C4-2B (cell line): ENCODE measurements at regions not wholly inside any gene's neighbourhood (a gene's known extent, or its start where the extent isn't known, plus 50 kb on each side); places are given as distances from the start of the nearest gene placed in this dataset.

ENCODE experiments used
- ZFX ChIP-seq: fragments of 450-650 bp; IDR thresholded peaks from 2 replicates; pipeline ENCODE4 v1.6.1; 2017
- TF ChIP-seq, protein P1 (sequence below): fragments of 450-650 bp; conservative IDR thresholded peaks from 2 replicates; pipeline ENCODE4 v1.5.1; 2017; ENCODE audit warnings: mild to moderate bottlenecking

DNA sequence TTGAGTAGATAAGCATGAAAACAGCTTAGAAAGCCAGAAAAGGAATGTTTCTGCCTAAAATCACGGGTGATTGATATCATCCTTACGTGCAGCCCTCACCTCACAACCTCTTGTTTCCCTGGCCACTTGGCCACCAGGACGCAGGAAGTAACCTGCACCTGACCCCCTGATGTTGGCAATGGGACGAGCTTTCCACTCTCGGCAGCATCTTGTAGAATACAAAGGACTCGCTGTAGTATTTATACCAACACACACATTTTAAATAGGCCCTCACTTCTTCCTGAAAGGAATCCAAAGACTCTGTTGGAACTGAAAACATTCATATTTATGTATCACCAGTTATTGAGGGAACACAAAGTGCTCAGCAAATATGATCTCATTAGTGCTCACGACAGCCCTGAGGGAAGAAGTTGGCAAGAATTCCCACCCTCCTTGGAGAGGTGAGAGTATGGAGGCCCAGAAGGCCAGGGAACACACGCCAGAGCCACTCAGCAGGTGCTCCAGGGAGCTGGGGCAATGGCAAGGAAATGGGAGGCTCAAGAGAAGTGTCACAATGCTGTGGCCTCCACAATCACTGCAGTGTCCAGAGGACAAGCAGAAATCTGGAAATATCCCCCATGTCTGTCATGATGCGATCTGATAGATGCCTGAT lies 103.3 kb upstream of the KIT start:
- TF ChIP-seq, protein P1, sequence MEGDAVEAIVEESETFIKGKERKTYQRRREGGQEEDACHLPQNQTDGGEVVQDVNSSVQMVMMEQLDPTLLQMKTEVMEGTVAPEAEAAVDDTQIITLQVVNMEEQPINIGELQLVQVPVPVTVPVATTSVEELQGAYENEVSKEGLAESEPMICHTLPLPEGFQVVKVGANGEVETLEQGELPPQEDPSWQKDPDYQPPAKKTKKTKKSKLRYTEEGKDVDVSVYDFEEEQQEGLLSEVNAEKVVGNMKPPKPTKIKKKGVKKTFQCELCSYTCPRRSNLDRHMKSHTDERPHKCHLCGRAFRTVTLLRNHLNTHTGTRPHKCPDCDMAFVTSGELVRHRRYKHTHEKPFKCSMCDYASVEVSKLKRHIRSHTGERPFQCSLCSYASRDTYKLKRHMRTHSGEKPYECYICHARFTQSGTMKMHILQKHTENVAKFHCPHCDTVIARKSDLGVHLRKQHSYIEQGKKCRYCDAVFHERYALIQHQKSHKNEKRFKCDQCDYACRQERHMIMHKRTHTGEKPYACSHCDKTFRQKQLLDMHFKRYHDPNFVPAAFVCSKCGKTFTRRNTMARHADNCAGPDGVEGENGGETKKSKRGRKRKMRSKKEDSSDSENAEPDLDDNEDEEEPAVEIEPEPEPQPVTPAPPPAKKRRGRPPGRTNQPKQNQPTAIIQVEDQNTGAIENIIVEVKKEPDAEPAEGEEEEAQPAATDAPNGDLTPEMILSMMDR, result no peak
- TF ChIP-seq ZFX, result no peak
